GM10266 (cell line): ENCODE measurements at regions not wholly inside any gene's neighbourhood (a gene's known extent, or its start where the extent isn't known, plus 50 kb on each side); places are given as distances from the start of the nearest gene placed in this dataset.

Experiments
- DNase-seq: peaks from one replicate; pipeline ENCODE4 v3.0.0; 2012; ENCODE audit errors: extremely low spot score
- TF ChIP-seq, protein P1 (sequence below): IDR thresholded peaks from 2 replicates; pipeline ENCODE4 v1.5.1; 2012; ENCODE audit warnings: mild to moderate bottlenecking, low read depth; ENCODE audit not compliant: control insufficient read depth, insufficient read depth; ENCODE audit errors: missing control alignments

DNA sequence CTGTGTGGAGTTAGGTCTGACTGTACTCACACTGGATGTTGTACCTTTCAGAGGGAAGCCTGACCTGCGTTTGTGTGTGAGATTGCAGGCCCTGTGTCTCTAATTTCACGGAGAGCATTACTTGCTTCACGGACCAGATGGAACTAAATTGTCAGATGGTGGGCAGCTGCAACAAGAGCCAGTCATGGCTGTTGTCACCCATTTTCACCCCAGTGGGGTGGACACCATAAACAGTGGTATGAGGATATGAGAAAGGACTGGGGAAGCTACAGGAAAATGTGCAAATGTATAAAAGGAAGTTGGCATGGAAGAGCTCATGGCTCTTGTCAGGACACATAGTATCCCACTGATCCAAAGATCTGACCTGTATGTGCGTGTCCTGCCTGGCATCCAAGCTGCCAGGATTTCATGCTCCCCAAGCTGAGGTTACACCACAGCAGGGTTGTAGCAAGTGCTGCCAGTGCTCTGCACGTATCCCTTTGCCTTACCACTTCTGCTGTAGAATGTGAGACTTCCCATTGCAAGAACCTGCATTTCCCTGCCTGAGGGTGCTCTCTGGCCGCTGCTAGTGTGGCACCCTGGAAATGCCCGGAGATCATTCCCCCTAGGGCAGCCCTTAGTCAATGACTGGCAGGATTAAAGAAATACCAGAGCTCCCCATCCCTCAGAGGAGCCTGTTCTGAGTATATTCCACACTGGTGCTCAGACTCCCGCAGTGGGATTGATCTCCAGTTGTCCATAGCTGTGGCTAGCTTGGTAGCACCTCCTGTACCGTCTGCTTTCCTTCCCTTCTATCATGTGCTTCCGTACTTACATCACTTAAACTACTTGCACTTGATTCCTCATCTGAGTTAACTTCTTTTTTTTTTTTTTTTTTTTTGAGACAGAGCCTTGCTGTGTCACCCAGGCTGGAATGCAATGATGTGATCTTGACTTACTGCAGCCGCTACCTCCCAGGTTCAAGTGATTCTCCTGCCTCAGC lies 70.4 kb upstream of the TANC2 start:
- no peak for DNase-seq
- TF ChIP-seq, protein P1, sequence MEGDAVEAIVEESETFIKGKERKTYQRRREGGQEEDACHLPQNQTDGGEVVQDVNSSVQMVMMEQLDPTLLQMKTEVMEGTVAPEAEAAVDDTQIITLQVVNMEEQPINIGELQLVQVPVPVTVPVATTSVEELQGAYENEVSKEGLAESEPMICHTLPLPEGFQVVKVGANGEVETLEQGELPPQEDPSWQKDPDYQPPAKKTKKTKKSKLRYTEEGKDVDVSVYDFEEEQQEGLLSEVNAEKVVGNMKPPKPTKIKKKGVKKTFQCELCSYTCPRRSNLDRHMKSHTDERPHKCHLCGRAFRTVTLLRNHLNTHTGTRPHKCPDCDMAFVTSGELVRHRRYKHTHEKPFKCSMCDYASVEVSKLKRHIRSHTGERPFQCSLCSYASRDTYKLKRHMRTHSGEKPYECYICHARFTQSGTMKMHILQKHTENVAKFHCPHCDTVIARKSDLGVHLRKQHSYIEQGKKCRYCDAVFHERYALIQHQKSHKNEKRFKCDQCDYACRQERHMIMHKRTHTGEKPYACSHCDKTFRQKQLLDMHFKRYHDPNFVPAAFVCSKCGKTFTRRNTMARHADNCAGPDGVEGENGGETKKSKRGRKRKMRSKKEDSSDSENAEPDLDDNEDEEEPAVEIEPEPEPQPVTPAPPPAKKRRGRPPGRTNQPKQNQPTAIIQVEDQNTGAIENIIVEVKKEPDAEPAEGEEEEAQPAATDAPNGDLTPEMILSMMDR = no peak

DNA sequence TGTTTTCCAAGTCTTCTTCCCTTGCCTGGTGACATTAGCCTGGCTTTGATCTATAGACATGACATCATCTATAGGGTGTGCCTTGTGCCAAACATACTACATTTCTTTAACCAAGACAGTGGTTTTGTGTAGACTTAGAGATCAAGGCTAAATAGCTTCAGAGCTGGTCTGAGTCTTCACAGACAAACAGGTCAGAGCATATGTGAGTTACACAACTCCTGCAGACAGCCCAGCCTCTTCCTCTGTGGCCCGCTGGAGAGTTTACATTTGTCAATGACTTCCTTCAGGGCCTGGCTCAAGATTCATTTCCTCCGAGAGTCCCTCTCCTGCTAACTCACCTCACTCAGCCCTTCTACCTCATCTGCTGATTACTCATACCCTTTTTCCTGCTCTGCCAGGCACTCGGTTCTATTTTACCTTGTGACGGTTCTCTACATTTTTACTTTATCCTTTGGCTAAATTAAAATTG lies 73.1 kb upstream of the TANC2 start:
- TF ChIP-seq, protein P1 = no peak
- no peak for DNase-seq

GRCh38 chr17:62892061-62892675 lies 73.9 kb upstream of the TANC2 start:
- no peak for DNase-seq
- TF ChIP-seq, protein P1 = no peak

DNA sequence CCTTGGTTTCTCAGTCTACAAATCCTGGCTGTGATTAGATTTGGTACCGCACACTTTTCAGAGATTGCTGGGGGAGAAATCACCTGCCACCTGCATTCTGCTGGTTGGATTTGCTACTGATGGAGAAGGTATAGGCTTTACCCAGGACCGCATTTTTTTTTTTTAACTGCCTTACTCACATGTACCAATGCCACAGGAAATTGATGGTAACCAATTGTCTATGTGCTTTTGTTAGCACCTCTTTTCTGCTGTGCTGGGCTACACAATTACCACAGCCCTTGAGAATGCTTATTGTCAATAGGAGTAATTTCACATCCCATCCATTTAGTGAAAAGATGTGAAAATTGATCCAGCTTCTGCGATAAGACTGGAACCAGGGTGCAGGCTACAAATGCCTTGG lies 74.4 kb upstream of the TANC2 start:
- no peak for DNase-seq
- TF ChIP-seq, protein P1 = no peak

GRCh38 chr17:62888765-62889164 lies 77.3 kb upstream of the TANC2 start:
- DNase-seq = no peak
- TF ChIP-seq, protein P1 = no peak

DNA sequence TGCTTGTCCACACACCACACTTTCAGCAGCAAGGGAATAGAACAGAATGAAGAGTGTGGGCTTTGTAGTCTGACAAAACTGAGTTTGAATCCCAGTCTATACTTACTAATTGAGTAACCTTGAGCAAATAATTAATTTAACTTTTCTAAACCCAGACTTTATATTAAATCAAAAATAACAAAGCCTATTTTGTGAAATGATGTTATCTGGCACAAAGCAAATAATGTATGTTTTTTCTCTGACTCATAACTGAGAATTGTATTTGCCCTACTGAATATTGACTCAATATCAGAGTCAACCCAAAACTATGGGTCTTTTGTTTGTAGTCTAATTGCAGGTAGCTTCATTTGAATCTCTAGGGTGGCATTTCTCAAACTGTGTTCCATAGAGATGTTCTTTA lies 77.9 kb upstream of the TANC2 start:
- TF ChIP-seq, protein P1 = no peak
- no peak for DNase-seq

DNA sequence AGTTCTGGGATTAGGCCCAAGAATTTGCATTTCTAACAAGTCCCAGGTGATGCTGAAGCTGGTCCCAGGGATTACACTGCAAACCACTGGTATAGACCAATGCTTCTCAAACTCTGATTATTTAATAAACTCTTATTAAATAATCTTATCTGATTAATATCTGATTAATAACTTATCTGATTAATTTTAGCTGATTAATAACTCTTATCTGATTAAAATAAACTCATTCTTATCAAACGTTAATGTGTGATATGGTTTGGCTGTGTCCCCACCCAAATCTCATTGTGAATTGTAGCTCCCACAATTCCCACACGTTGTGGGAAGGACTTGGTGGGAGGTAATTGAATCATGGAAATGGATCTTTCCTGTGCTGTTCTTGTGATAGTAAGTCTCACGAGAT lies 78.6 kb upstream of the TANC2 start:
- TF ChIP-seq, protein P1 = no peak
- no peak for DNase-seq
